K562 (cell line): ENCODE measurements at regions not wholly inside any gene's neighbourhood (a gene's known extent, or its start where the extent isn't known, plus 50 kb on each side); places are given as distances from the start of the nearest gene placed in this dataset.

Experiments used
- POLR2A ChIP-seq: fragments of 450-650 bp; conservative IDR thresholded peaks from 2 replicates; pipeline ENCODE4 v1.6.1; 2016
- POLR2AphosphoS5 ChIP-seq: IDR thresholded peaks from 2 replicates; pipeline ENCODE4 v1.6.1; 2011; ENCODE audit warnings: mild to moderate bottlenecking, low read depth, low read length, moderate library complexity; ENCODE audit not compliant: control insufficient read depth, insufficient read depth
- YY1 ChIP-seq, 3 experiments: IDR thresholded peaks; 2 replicates each; pipeline ENCODE4 v1.6.1; 2011; ENCODE audit warnings: low read length in 2 of 3, mild to moderate bottlenecking in 2 of 3, moderate library complexity in 2 of 3, borderline replicate concordance in 1 of 3, control low read depth in 1 of 3, low read depth in 1 of 3; ENCODE audit not compliant: insufficient read depth in 3 of 3, insufficient replicate concordance in 2 of 3, control insufficient read depth in 1 of 3, insufficient read length in 1 of 3; ENCODE audit errors: extremely low read depth in 1 of 3
- ZNF274 ChIP-seq: IDR thresholded peaks from 2 replicates; pipeline ENCODE4 v1.6.1; 2011; ENCODE audit warnings: low read depth, mild to moderate bottlenecking, low read length, moderate library complexity, borderline replicate concordance
- ZNF561 ChIP-seq: fragments of 450-650 bp; formaldehyde crosslinking; conservative IDR thresholded peaks from 2 replicates; pipeline ENCODE4 v1.4.0; 2020; ENCODE audit warnings: mild to moderate bottlenecking, moderate library complexity
- TF ChIP-seq, protein P1 (sequence below), 3 experiments: IDR thresholded peaks in 2 of 3; conservative IDR thresholded peaks in 1 of 3; 2 replicates each; pipeline ENCODE4 v1.5.1; 2011 to 2012; ENCODE audit warnings: low read length in 3 of 3, mild to moderate bottlenecking in 3 of 3, control low read depth in 2 of 3, improper control_type of control experiment in 1 of 3, inconsistent platforms in 1 of 3, low read depth in 1 of 3, mixed read lengths in 1 of 3, moderate library complexity in 1 of 3; ENCODE audit not compliant: insufficient read depth in 2 of 3
- TF ChIP-seq, protein P2 (sequence below): IDR thresholded peaks from 2 replicates; pipeline ENCODE4 v1.6.1; 2014; ENCODE audit warnings: antibody characterized with exemption
- TF ChIP-seq, protein P3 (sequence below): fragments of 250-450 bp; sonication (Bioruptor Pico); IDR thresholded peaks from 2 replicates; pipeline ENCODE4 v1.8.0; 2021; ENCODE audit warnings: moderate library complexity, mild to moderate bottlenecking, inconsistent platforms

DNA sequence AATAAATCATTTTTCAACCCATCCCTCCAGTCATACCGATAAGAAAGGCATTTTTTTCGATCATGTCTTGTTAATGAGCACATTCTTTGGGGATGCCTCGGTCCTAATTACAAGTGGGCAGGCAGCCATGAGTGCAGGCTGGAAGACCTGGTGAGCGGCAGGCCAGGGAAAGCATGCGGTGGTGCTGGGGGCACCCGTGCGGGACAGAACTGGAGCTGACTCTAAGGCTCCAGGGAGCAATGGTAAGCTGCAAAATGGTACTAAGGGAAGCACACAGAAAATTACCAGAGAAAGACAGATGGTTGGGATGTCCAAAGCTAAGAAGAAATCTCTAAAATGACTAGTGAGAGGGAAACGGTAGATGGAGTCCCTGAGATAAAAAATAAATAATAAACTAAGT, 411.0 kb upstream of the AGA start:
- TF ChIP-seq, protein P1, sequence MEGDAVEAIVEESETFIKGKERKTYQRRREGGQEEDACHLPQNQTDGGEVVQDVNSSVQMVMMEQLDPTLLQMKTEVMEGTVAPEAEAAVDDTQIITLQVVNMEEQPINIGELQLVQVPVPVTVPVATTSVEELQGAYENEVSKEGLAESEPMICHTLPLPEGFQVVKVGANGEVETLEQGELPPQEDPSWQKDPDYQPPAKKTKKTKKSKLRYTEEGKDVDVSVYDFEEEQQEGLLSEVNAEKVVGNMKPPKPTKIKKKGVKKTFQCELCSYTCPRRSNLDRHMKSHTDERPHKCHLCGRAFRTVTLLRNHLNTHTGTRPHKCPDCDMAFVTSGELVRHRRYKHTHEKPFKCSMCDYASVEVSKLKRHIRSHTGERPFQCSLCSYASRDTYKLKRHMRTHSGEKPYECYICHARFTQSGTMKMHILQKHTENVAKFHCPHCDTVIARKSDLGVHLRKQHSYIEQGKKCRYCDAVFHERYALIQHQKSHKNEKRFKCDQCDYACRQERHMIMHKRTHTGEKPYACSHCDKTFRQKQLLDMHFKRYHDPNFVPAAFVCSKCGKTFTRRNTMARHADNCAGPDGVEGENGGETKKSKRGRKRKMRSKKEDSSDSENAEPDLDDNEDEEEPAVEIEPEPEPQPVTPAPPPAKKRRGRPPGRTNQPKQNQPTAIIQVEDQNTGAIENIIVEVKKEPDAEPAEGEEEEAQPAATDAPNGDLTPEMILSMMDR (IDR thresholded peaks at IDR 0.05 in 2 of 3, conservative IDR thresholded peaks at IDR 0.05 in 1 of 3; ENCODE audit: insufficient read depth in 2 of 3, low read depth in 1 of 3, low read length in 3 of 3) = no peak
- TF ChIP-seq YY1 (IDR thresholded peaks at IDR 0.05; ENCODE audit: borderline replicate concordance in 1 of 3, control insufficient read depth in 1 of 3, extremely low read depth in 1 of 3, insufficient read depth in 3 of 3, insufficient read length in 1 of 3, insufficient replicate concordance in 2 of 3, low read depth in 1 of 3, low read length in 2 of 3) (no peak), POLR2A (no peak), POLR2AphosphoS5 (no peak), ZNF274 (no peak), ZNF561 (CRISPR knock-in tag) (no peak)
- TF ChIP-seq, protein P2, sequence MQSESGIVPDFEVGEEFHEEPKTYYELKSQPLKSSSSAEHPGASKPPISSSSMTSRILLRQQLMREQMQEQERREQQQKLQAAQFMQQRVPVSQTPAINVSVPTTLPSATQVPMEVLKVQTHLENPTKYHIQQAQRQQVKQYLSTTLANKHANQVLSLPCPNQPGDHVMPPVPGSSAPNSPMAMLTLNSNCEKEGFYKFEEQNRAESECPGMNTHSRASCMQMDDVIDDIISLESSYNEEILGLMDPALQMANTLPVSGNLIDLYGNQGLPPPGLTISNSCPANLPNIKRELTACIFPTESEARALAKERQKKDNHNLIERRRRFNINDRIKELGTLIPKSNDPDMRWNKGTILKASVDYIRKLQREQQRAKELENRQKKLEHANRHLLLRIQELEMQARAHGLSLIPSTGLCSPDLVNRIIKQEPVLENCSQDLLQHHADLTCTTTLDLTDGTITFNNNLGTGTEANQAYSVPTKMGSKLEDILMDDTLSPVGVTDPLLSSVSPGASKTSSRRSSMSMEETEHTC = no peak
- TF ChIP-seq, protein P3, sequence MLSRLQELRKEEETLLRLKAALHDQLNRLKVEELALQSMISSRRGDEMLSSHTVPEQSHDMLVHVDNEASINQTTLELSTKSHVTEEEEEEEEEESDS = no peak
